WTC11 (cell line): ENCODE measurements at regions not wholly inside any gene's neighbourhood (a gene's known extent, or its start where the extent isn't known, plus 50 kb on each side); places are given as distances from the start of the nearest gene placed in this dataset.

ENCODE experiments used
- ATF3 ChIP-seq: sonication (generic); formaldehyde crosslinking; conservative IDR thresholded peaks from 2 replicates; pipeline ENCODE4 v1.8.1; 2022; ENCODE audit warnings: mild to moderate bottlenecking, missing genetic modification reagents
- CTCF ChIP-seq: fragments of 200-600 bp; IDR thresholded peaks from 2 replicates; pipeline ENCODE4 v1.8.0; 2022; ENCODE audit warnings: antibody characterized with exemption
- IRF1 ChIP-seq: sonication (generic); formaldehyde crosslinking; IDR thresholded peaks from 2 replicates; pipeline ENCODE4 v1.8.0; 2023; ENCODE audit warnings: missing genetic modification reagents
- IRF2 ChIP-seq: sonication (generic); formaldehyde crosslinking; IDR thresholded peaks from 2 replicates; pipeline ENCODE4 v1.8.0; 2022; ENCODE audit warnings: low read depth, missing genetic modification reagents, borderline replicate concordance
- MXD4 ChIP-seq: fragments of 250-450 bp; sonication (Bioruptor Pico); IDR thresholded peaks from 2 replicates; pipeline ENCODE4 v1.8.0; 2021; ENCODE audit warnings: mild to moderate bottlenecking, moderate library complexity, borderline replicate concordance
- USF2 ChIP-seq: sonication (generic); formaldehyde crosslinking; IDR thresholded peaks from 2 replicates; pipeline ENCODE4 v1.8.1; 2023; ENCODE audit warnings: mild to moderate bottlenecking, missing genetic modification reagents, moderate library complexity
- ZNF138 ChIP-seq: sonication (generic); formaldehyde crosslinking; conservative IDR thresholded peaks from 2 replicates; pipeline ENCODE4 v1.8.1; 2022; ENCODE audit warnings: mild to moderate bottlenecking, moderate library complexity, missing genetic modification reagents
- TF ChIP-seq, protein P1 (sequence below): fragments of 250-450 bp; sonication (Bioruptor Pico); IDR thresholded peaks from 2 replicates; pipeline ENCODE4 v1.8.0; 2021; ENCODE audit warnings: mild to moderate bottlenecking
- TF ChIP-seq, protein P2 (sequence below): sonication (generic); formaldehyde crosslinking; IDR thresholded peaks from 2 replicates; pipeline ENCODE4 v1.8.0; 2022; ENCODE audit warnings: mild to moderate bottlenecking, missing genetic modification reagents

DNA sequence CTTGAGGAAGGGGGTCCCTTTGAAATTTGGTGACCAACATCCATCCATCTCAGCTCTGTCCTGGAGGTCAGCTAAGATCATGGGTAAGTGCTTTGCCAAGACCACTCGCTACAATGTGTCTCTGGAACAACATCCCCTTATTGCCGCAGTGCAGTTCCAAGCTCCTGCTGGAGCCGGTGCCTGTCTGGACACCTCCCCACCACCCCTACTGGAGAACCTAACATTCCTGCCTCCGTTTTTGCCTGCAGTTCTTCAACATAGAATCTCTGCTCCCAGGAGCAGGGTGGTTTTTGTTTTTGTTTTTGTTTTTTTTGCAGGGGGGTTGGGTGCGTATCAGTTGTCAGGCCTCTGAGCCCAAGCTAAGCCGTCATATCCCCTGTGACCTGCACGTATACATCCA, 51.2 kb upstream of the FXYD4 start:
- TF ChIP-seq, protein P1, sequence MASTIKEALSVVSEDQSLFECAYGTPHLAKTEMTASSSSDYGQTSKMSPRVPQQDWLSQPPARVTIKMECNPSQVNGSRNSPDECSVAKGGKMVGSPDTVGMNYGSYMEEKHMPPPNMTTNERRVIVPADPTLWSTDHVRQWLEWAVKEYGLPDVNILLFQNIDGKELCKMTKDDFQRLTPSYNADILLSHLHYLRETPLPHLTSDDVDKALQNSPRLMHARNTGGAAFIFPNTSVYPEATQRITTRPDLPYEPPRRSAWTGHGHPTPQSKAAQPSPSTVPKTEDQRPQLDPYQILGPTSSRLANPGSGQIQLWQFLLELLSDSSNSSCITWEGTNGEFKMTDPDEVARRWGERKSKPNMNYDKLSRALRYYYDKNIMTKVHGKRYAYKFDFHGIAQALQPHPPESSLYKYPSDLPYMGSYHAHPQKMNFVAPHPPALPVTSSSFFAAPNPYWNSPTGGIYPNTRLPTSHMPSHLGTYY (CRISPR knock-in tag): no peak
- TF ChIP-seq CTCF (no peak), ZNF138 (CRISPR knock-in tag) (no peak), IRF1 (no peak), ATF3 (no peak), MXD4 (CRISPR knock-in tag) (no peak), IRF2 (CRISPR knock-in tag) (no peak), USF2 (CRISPR knock-in tag) (no peak)
- TF ChIP-seq, protein P2, sequence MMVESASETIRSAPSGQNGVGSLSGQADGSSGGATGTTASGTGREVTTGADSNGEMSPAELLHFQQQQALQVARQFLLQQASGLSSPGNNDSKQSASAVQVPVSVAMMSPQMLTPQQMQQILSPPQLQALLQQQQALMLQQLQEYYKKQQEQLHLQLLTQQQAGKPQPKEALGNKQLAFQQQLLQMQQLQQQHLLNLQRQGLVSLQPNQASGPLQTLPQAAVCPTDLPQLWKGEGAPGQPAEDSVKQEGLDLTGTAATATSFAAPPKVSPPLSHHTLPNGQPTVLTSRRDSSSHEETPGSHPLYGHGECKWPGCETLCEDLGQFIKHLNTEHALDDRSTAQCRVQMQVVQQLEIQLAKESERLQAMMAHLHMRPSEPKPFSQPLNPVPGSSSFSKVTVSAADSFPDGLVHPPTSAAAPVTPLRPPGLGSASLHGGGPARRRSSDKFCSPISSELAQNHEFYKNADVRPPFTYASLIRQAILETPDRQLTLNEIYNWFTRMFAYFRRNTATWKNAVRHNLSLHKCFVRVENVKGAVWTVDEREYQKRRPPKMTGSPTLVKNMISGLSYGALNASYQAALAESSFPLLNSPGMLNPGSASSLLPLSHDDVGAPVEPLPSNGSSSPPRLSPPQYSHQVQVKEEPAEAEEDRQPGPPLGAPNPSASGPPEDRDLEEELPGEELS: no peak
